NCI-H1417 (cell line): ENCODE measurements at regions not wholly inside any gene's neighbourhood (a gene's known extent, or its start where the extent isn't known, plus 50 kb on each side); places are given as distances from the start of the nearest gene placed in this dataset.
A peak's percentile ranks its signal among the peaks of the same experiment; 100 is the strongest.
"Not testable (repeated sequence)": the region's sequence is repeated elsewhere in the genome, so short reads cannot be mapped to it uniquely, and the experiment has no call there.

ENCODE experiments used
- DNase-seq, 3 experiments: peaks; one replicate each; lab custom pipeline; 2025; lab: John Stamatoyannopoulos, UW

DNA sequence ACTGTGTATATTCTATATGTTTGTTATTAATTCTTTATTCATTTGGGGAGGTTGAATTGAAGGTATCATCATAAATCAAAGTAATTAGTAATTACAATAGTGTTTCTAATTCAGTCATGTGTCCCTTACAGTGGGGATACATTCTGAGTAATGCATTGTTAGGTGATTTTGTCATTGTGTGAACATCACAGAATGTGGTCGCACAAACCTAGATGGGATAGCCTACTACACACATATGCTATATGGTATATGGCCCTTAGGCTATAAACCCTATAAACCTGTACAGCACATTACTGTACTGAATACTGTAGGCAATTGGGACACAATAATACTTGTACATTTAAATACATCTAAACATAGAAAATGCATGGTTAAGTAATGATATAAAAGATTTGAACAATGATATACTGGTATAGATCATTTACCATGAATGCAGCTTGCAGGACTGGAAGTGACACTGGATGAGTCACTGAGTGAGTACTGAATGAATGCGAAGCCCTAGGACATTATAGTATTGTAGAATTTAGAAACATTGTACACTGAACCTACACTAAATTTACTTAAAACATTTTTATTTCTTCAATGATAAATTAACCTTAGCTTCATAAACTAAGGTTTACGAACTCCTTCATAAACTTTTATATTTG, 936.2 kb upstream of the CHORDC1 start:
- no peak for DNase-seq

DNA sequence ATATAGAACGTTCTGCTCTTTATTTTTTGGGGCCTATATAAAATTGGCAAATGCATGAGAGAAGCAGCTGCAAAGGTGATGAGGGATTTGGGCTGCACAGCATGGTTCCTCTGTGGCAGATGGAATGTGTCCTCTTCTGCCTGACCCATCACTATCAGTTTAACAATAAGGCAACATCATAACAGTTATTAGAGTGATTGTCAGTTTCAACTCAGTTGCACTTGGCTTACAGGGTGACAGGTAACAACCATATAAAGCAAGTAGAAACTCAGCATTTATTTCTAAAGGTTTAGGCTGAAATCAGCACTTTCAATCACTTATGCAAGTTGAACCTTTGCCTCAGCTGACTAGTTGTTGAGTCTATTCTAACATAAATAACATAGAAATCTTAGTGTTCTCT, 935.4 kb upstream of the CHORDC1 start:
- peak in 1 of 3 experiments; percentile 22 for DNase-seq

DNA sequence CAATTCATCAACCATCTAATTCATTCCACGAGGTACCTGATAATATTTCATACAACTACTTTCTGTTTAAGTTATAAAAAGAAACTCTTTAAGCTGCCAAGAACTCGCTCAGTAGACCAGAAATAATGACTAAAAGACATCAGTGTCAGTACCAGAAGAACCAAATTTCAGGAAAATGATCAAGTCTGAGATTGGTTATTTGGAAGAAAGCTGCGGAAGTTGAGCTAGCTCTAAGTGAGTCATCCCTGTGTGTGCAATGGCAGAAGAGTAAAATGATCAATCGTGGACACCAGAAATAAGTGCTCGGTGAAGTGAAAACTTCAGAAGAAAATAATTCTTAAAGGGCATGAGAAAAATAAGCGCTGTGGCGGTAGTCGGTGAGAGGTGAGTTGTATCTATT, 933.2 kb upstream of the CHORDC1 start:
- DNase-seq: no peak

DNA sequence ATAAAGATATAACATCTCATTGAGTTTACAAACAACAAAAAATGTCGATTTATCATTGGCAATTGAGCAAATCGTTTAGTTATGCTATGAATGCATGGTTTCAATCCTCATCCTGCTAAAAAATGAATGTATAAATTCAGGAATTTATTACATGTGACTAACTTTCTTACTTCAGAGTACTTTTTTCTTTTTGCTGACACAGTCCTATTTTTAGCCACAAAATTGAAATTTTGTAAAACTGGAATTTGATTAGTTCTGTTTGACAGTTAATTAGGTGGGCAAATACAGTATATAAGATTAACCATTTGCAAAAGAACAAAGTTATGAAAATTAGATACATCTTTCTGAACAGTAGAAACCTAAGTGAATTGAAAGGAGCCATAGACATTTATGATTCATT, 925.0 kb upstream of the CHORDC1 start:
- DNase-seq: no peak

DNA sequence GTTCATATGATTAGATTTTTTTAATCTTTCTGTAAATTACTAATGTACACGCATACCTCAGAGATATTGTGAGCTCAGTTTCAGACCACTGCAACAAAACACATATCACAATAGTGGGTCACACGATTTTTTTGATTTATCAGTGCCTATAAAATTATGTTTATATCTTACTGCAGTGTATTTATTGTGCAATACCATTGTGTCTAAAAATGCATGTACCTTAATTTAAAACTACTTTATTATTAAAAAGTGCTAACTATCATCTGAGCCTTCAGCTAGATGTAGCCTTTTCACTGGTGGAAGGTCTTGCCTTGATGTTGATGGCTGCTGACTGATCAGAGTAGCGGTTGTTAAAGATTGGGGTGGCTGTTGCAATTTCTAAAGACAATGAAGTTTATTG, 918.8 kb upstream of the CHORDC1 start:
- no peak for DNase-seq

DNA sequence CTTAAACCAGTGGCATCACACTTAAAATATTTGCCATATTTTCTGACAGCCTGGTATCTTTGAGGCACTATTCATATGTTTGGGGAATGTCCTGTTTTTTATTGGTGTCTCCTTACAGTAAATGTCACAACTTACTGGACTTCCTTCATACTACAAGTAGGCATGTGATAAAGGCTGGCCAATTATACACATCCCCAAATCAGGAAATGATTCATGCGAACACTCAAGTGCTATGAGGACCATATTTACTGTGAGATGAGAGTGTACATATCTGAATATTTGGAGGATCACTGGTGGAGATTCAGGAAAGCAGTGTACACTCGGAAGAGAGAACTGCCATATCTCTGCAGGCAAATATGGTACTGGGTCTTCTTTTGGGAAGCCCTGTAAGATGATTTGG, 913.8 kb upstream of the CHORDC1 start:
- DNase-seq: no peak

DNA sequence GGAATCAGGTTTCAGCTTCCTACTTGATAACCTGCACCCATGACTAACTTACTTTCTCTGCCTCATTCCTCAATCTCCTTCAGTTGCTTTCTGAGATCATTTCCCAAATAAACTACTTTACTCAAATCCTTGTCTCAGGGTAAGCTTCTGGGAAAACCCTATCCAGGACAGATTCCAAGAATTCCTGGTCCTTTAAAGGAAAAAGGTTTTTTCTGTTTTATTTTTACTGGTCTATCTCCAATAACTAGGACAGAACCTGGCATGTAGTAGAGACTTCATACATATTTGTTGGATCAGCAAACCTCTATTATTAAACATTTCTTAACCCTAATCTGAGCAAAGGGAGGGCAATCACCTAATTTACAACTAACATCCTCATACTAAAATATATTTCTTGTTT, 910.5 kb upstream of the CHORDC1 start:
- no peak for DNase-seq

DNA sequence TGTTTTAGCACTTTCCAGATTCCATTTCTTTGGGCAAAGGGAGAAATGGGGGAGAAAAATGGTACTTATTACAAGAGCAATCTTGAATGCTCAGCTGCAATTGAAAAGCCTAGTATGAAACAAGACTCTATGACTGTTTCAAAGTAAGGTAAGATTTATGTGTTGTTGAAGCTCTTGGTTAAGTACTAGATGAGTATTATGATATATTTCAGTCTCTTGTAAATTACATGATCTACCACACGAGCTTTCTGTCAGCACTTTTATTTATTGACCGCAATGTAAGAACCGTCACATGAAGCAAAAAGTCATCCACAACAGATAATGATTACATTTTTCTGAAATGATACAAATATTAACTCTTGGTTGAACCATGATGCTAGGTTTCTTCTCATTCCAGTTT, 906.7 kb upstream of the CHORDC1 start:
- peak in 1 of 3 experiments; percentile 83 for DNase-seq

DNA sequence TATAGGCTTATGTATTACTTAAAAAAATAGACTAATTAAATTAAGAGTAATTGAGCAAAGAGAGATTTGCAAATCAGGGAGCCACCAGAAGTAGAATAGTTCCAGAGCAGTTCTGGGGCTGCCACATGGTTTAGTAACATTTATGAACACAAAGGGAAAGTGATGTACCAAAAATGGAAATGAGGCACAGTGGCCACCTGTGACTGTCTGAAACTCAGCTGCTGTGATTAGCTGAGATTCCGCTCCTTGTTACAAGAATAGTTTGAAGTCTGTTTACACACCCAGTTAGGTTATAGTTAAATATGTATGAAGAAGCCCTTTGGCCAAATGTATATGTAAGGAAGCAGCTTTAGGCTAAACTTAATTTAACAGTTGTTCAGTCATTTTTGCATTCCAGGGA, 901.5 kb upstream of the CHORDC1 start:
- no peak for DNase-seq

DNA sequence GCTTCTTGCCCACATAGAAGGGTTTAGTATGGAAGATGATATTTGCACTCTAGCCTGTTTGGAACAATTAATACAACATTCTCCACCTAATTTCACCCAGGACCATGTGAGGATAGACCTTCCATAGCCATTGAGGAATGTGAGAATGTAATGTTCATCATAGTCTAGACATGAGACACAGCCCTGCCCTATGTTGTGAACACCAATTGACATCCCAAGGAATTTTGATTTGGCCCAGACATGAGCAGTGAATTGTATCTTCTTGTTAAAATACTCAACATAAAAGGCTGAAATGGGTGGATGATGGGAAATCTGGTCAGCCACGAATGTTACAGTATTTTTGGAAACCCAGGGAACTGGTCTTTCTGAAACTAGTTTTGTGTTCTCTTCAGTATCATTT, 892.3 kb upstream of the CHORDC1 start:
- DNase-seq: no peak

DNA sequence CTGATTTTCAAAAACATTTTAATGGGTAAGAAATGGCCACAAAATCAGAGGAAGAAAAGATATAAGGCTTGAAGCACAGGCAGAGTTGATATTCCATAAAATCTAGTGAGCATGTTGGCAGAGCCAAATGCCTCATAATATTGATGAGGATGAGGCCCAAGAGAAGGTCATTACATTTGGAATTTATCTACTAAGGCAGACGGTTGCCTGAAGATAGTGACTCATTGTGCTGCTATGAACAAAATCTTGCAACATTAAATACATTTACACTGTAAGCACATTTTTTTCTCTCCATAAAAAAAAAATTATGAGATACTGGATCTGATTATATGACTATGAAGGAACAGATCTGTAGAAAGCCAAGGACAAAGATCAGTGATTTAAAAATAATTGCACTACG, 881.4 kb upstream of the CHORDC1 start:
- no peak for DNase-seq

DNA sequence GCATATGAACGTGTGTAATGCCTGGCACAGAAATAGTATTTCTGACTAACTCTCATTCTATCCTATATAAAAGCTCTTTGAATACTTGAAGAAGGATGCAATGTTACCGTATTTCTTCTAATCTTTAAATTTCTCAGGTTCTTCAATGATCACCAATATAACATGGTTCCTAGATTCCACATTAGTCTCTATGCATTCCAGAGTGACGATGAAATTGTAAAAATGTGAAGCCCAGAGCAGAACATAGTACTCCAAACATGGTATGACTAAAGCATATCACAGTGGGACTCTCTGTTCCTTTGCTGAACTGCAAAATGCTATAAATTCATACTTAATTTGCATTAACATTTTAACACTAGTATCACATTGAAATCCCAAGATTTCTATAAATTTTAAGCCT, 877.6 kb upstream of the CHORDC1 start:
- no peak for DNase-seq

DNA sequence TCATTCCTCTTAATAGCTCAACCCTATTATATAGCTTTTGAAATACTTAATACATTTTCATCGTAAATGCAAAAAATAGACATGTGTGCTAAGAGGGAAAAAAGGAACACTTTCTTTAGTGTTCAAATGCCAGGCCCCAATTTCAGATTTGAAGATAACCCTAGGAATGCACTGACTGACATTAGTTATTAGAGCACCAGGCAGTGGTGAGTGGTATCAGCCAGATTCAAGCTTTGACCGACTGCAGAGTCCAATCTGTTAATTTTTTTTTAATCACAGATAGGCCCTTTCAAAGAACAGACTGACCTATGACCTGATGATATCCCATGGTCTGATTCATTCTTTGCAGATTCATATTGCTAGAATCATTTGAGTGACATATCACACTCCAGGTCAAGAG, 874.2 kb upstream of the CHORDC1 start:
- DNase-seq: no peak

DNA sequence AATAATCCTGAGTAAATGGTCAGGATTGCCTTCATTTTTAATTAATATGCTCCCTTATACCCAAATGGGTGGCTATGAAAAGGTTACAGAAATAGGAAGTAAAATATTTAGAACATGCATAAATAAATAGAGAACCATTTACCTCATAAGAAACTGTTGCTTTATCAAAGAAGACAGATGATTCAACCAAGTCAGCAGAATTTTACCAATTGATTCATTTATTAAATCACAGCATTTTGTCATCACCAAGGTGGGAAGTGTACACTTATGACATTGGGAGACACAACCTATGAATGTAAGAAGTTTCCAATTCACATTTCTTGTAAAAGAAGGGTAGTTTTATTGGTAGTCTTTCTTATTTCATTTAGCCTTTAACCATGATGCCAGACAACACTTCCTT, 870.3 kb upstream of the CHORDC1 start:
- no peak for DNase-seq

DNA sequence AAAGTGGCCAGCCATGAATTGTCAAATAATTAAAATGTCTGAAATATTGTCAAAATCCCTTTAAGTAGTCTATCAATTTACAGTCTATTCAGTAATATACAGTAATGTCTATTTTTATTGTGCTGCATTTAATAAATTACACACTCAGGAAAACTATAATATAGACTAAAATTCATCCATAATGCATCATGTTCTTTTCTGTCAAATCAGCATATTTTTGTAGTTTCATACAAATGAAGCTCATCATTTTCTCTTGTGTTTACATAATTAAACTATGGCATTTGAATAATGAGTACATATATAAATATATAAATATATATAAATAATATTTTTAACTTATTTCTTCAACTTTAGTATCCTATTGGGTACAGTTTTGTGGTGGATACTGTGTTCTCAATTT, 868.7 kb upstream of the CHORDC1 start:
- no peak for DNase-seq

DNA sequence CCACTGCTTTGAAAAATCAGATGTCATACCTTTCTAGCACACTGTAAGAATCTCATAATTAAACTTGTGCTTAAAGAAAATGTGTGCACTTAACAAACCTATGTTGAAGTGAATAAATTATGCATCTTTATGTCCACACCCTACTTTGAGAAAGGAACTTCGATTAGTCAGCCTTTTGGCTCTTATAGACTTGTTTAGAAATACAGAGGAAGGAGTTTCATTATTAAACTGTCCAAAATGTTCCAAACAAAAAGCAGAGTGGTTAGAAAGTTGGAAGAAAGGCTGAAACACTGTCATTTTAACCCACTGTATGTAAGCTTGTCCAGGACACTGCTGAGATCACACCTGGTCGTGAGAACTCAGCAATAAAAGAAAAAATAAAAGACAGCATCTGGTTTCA, 863.2 kb upstream of the CHORDC1 start:
- DNase-seq: no peak

DNA sequence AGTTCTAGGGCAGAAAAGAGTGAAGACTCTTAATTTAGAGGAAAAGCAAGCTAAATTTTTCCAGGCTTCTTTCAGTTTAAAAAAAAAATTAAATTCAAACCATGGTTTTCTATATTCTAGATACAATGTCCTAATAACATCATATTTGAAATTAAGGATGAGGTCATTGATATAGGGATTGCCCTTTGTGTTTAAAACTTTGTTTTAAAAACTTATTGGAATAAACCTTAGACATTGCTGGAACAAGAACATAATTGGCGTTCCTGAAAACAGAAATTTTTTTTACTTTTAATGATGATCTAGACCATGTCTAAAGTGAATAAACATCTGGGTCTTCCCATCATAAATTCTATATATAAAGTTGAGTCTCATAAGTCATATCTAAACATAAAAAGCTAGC, 859.4 kb upstream of the CHORDC1 start:
- DNase-seq: no peak

DNA sequence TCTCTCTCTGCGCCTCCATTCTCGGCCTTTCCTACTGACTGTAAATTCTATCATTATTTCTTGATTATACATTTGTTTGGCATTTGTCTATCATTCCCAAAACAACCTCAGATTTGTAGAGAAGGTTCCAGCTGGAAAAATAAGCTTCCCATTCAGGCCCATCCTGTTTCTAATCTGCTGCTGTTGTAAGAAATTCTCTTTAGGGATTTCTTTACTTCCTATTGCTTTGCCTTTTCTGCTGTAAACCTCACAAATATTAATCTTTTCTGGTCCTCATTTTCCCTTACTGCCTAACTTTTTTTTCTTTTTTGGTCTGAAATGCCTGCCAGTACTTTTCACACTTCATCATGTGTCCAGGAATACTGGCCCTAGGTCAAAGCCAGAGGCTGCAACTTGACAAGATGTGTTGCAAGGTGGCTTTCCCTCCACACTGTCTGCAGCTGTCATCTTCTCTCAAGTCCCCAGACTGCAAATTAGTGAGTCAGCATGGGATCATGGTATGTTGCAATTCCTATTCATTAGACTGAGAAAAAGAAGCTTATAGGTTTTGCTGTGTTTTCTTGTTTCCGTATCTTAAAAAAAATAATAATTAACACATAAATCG, 858.7 kb upstream of the CHORDC1 start:
- DNase-seq: peak in 1 of 3 experiments; percentile 50

DNA sequence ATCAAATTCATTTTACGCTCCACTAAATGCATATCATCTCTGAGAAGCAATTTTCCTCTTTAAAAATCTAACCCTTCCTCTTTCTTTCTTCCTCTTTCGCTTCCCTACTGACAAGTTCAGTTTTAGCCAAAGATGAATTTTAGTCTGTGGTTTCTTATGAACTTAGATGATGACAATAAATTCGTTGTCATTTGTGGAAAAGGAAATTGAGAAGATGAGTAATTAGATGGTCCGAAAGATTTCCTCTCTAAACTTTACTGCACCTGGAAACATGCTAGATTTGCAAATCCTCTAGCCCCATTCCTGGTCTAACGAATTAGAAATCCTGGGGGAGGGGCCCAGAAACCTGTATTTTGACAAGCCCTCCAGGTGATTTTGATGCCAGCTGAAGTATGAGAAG, 855.4 kb upstream of the CHORDC1 start:
- DNase-seq: no peak

DNA sequence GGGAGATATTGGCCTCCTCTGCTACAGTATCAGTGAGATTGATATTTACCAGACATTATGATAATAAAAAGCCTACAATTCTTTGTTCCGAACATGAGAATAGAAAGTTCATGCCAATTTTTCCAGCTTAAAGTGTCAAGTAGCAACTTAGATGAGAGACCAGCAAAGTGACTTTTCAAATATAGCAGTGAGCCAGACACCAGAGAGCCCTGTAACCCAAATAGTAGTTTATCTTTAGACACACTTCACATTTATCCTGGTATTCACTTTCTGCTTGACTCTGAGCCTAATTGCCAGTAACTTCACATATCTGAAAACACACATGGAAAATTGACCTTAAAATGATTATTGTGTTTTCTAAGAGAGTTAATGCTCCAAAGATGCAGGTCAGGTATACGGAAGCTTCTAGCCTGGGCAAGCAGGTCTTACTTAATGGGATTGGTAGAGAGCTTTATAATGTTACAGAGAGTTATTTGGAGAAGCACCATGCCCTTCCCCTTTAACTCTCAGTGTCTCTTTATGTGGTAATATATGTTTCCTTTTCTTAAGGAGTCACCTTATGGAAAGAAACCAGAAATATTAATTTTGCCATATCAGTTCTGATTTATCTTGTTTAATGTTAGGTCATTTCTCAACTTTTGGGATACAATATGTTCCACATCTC, 852.3 kb upstream of the CHORDC1 start:
- no peak for DNase-seq

DNA sequence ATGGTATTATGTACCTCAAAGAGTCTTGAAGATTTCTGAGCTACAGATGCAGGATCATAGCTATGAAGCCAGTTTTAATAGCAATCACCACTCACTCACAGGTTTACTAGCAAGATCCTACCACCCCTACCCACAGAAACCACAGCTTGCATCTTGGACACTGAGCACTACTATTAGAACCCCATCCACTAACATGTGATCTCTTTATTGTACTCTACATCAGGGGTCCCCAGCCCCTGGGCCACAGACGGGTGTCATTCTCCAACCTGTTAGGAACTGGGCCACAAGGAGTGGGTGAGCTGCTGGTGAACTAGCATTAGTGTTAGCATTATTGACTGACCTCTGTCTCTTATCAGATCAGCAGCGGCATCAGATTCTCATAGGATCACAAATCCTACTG, 844.8 kb upstream of the CHORDC1 start:
- DNase-seq: no peak

DNA sequence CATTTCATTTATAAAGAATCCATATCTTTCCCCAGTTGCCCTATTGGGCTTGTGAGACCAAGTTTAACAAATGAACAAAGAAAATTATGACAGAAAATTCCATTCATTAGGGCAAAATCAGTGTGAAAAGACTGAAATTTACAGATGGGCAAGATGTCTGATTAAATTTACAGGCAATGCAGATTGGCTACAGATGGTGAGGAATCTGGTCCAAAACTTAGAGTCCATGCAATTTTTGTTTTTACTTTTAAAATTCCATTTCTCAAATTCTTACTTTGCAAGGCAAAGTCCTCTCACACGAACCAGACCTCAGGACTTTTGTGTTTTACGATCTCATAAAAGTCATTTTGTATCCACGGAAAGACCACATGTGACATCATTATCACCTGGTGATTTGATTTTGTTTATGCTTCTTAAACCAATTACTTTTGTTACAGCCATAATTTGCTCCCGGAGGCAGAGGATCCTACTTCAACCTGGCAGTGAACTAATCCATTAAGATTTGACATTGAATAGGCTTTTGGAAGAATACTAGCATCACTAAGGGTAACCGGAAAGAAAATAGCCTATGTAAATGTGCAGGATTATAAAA, 843.7 kb upstream of the CHORDC1 start:
- DNase-seq: peak in 2 of 3 experiments; percentile 22 to 70

DNA sequence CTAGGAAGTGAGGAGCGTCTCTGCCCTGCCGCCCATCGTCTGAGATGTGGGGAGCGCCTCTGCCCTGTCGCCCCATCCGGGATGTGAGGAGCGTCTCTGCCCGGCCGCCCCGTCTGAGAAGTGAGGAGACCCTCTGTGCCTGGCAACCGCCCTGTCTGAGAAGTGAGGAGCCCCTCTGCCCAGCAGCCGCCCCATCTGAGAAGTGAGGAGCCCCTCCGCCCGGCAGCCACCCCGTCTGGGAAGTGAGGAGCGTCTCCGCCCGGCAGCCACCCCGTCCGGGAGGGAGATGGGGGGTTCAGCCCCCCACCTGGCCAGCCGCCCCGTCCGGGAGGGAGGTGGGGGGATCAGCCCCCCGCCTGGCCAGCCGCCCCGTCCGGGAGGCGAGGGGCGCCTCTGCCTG, 840.5 kb upstream of the CHORDC1 start:
- DNase-seq: not testable (repeated sequence)
